A673 (cell line): ENCODE measurements at regions not wholly inside any gene's neighbourhood (a gene's known extent, or its start where the extent isn't known, plus 50 kb on each side); places are given as distances from the start of the nearest gene placed in this dataset.

ENCODE experiments used
- BruUV-seq: library from RNA; stranded (reverse); fragments of 400-500 nt; replicated peaks from 2 replicates; lab custom pipeline; 2021; lab: Mats Ljungman, UMichigan
- CTCF ChIA-PET: fragments of 300-600 bp; sonication (Branson Sonifier 250); formaldehyde crosslinking; loops from one replicate; lab custom pipeline; 2022; ENCODE audit warnings: antibody characterized with exemption; lab: Charles Lee
- POLR2A ChIA-PET: fragments of 300-600 bp; sonication (Branson Sonifier 250); formaldehyde crosslinking; loops from one replicate; lab custom pipeline; 2022; ENCODE audit warnings: antibody characterized with exemption; ENCODE audit not compliant: low non-redundant PET; lab: Charles Lee
- DNase-seq: peaks from one replicate; pipeline ENCODE4 v3.0.0-alpha.2; 2015; ENCODE audit warnings: low spot score
- H3K27ac ChIP-seq: fragments of 200-600 bp; sonication (generic); 2 replicates; pipeline ENCODE4 v1.5.1; 2016; ENCODE audit warnings: mixed run types, low read depth, mild to moderate bottlenecking, mixed read lengths, antibody characterized with exemption, low read length; ENCODE audit not compliant: poor library complexity, severe bottlenecking
- H3K27me3 ChIP-seq: fragments of 200-600 bp; sonication (generic); replicated peaks from 2 replicates; pipeline ENCODE4 v1.6.1; 2017; ENCODE audit warnings: mixed run types, low read depth, mild to moderate bottlenecking, mixed read lengths, antibody characterized with exemption, low read length; ENCODE audit not compliant: insufficient read depth, poor library complexity
- H3K36me3 ChIP-seq: fragments of 200-600 bp; sonication (generic); 2 replicates; pipeline ENCODE4 v1.6.1; 2016; ENCODE audit warnings: mixed run types, mild to moderate bottlenecking, mixed read lengths, antibody characterized with exemption, low read length; ENCODE audit not compliant: insufficient read depth, poor library complexity, severe bottlenecking
- H3K4me1 ChIP-seq: fragments of 200-600 bp; sonication (generic); 2 replicates; pipeline ENCODE4 v1.6.1; 2017; ENCODE audit warnings: mixed run types, mild to moderate bottlenecking, mixed read lengths, antibody characterized with exemption, low read length; ENCODE audit not compliant: insufficient read depth, poor library complexity, severe bottlenecking
- H3K4me3 ChIP-seq: fragments of 200-600 bp; sonication (generic); 2 replicates; pipeline ENCODE4 v1.5.1; 2016; ENCODE audit warnings: low read depth, mixed run types, mild to moderate bottlenecking, mixed read lengths, low read length; ENCODE audit not compliant: poor library complexity, severe bottlenecking
- H3K9me3 ChIP-seq: fragments of 200-600 bp; sonication (generic); 2 replicates; pipeline ENCODE4 v1.6.1; 2016; ENCODE audit warnings: mixed run types, low read depth, mild to moderate bottlenecking, mixed read lengths, antibody characterized with exemption, low read length; ENCODE audit not compliant: poor library complexity, severe bottlenecking
- EZH2 ChIP-seq: fragments of 200-600 bp; sonication (generic); IDR thresholded peaks from 2 replicates; pipeline ENCODE4 v1.6.1; 2017; ENCODE audit warnings: borderline replicate concordance, low read depth, mild to moderate bottlenecking, mixed read lengths, antibody characterized with exemption, low read length; ENCODE audit not compliant: poor library complexity, severe bottlenecking
- intact Hi-C: fragments of 100-400 bp; cut with micrococcal nuclease; formaldehyde crosslinking; loops from one replicate; pipeline ENCODE4 v1.10.0; 2022; ENCODE audit not compliant: unreplicated experiment
- TF ChIP-seq, protein P1 (sequence below): fragments of 300-800, 200-600 bp; sonication (generic); conservative IDR thresholded peaks from 2 replicates; pipeline ENCODE4 v1.5.1; 2017; ENCODE audit warnings: low read depth, mild to moderate bottlenecking, antibody characterized with exemption, low read length, moderate library complexity, mixed read lengths

DNA sequence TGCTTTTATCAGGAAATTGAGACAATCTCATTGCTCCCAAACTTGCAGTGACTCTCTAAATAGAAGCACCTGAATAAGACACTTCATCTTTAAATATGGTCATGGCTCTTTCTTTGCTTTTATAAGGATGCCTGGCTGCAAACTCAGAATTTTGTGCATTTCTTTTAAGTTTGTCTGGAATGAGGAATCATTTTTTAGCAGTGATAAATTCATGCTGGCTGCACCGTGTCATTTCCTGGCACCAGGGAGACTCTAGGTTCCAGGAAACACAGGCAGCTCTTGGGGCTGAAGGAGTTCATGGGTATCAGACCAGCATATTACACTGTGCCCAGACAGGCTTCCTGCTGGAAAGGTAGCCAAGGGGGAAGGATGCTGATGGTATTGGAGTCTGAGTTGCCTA is 109.9 kb downstream of the NUDT12 start:
- Histone ChIP-seq H3K9me3 (no peaks in the 10 kb centered on the region), H3K27ac (no peak overlapping the region), H3K27me3 (no peaks in the 10 kb centered on the region), H3K36me3 (no peaks in the 10 kb centered on the region), H3K4me1 (no peaks in the 10 kb centered on the region), H3K4me3 (no peak overlapping the region)
- intact Hi-C loops: no loop called here
- no TSS peak for BruUV-seq
- ChIA-PET CTCF (no interaction called here), POLR2A (no interaction called here)
- no peak for DNase-seq
- TF ChIP-seq, protein P1, sequence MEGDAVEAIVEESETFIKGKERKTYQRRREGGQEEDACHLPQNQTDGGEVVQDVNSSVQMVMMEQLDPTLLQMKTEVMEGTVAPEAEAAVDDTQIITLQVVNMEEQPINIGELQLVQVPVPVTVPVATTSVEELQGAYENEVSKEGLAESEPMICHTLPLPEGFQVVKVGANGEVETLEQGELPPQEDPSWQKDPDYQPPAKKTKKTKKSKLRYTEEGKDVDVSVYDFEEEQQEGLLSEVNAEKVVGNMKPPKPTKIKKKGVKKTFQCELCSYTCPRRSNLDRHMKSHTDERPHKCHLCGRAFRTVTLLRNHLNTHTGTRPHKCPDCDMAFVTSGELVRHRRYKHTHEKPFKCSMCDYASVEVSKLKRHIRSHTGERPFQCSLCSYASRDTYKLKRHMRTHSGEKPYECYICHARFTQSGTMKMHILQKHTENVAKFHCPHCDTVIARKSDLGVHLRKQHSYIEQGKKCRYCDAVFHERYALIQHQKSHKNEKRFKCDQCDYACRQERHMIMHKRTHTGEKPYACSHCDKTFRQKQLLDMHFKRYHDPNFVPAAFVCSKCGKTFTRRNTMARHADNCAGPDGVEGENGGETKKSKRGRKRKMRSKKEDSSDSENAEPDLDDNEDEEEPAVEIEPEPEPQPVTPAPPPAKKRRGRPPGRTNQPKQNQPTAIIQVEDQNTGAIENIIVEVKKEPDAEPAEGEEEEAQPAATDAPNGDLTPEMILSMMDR: no peak
- no peak for TF ChIP-seq EZH2

DNA sequence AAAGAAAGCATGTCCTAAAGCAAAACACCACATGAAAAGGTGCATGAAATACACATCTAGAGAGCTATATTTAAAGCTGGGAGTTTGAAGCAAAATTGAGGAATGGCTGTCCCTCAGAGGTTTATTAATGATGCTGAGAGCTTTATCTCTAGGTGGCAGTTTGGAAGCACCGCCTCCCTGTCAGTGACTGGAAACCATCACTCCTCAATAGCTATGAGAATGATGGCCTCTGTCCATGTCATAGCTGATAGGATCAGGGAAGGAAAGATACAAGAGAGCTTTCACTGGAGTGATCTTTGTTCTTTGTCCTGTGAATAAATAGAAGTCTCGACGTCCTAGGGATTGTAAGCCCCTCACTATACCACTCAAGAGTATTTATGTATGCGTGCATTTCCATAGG is 110.5 kb downstream of the NUDT12 start:
- Histone ChIP-seq H3K4me1 (no peaks in the 10 kb centered on the region), H3K9me3 (no peaks in the 10 kb centered on the region), H3K27me3 (no peaks in the 10 kb centered on the region), H3K36me3 (no peaks in the 10 kb centered on the region), H3K27ac (no peak overlapping the region), H3K4me3 (no peak overlapping the region)
- no peak for TF ChIP-seq EZH2
- TF ChIP-seq, protein P1: no peak
- intact Hi-C loops: no loop called here
- ChIA-PET POLR2A (no interaction called here), CTCF (no interaction called here)
- no peak for DNase-seq
- BruUV-seq: no TSS peak

DNA sequence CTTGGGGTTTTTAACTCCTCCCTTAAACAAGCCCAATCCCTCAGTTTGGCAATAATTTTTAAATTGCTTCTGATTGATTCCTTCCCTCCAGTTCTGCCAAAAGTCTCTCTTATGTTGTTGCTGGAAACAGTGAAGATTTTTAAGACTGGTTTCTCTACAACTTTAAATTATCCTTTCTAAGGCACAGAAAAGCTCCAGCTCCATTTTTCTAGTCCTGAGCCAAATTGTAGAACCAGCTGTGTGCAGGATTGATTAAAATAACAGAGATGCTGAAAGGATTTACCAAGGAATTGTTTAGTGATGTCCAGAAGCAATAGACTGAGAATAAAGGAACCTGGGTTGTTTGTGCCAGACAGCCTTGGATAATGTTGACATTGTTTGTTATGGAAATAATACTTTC is 111.3 kb downstream of the NUDT12 start:
- BruUV-seq: no TSS peak
- Histone ChIP-seq H3K27ac (no peak overlapping the region), H3K9me3 (no peaks in the 10 kb centered on the region), H3K27me3 (no peaks in the 10 kb centered on the region), H3K36me3 (no peaks in the 10 kb centered on the region), H3K4me3 (no peak overlapping the region), H3K4me1 (no peaks in the 10 kb centered on the region)
- intact Hi-C loops: no loop called here
- POLR2A ChIA-PET: no interaction called here
- no peak for DNase-seq
- CTCF ChIA-PET: no interaction called here
- TF ChIP-seq, protein P1: no peak
- TF ChIP-seq EZH2: no peak
